GM12878 (cell line): ENCODE measurements at regions not wholly inside any gene's neighbourhood (a gene's known extent, or its start where the extent isn't known, plus 50 kb on each side); places are given as distances from the start of the nearest gene placed in this dataset.

Experiments
- ATAC-seq: fragments of 200-7000 bp; cut with Tn5 transposase; 3 replicates; pipeline ENCODE4 v1.9.1; 2020; ENCODE audit warnings: mild to moderate bottlenecking, moderate library complexity
- BruUV-seq: library from RNA; stranded (reverse); fragments of 400-500 nt; replicated peaks from 2 replicates; lab custom pipeline; 2021; lab: Mats Ljungman, UMichigan
- CTCF ChIA-PET: fragments of 300-600 bp; sonication (Branson Sonifier 250); formaldehyde crosslinking; extraction: SDS; loops from one replicate; lab custom pipeline; 2021; ENCODE audit warnings: inconsistent platforms; lab: Yijun Ruan, JAX
- POLR2A ChIA-PET: fragments of 350-600 bp; formaldehyde crosslinking; extraction: SDS; loops from one replicate; lab custom pipeline; 2021; ENCODE audit warnings: inconsistent platforms; lab: Charles Lee
- RAD21 ChIA-PET: fragments of 300-600 bp; sonication (Branson Sonifier 250); formaldehyde crosslinking; loops from one replicate; lab custom pipeline; 2023; ENCODE audit warnings: antibody characterized with exemption; ENCODE audit not compliant: unreplicated experiment; lab: Charles Lee
- SMC1A ChIA-PET: fragments of 300-600 bp; sonication (Branson Sonifier 250); formaldehyde crosslinking; loops from one replicate; lab custom pipeline; 2023; ENCODE audit not compliant: unreplicated experiment, uncharacterized antibody; lab: Charles Lee
- DNase-seq: peaks from one replicate; pipeline ENCODE4 v3.0.0-alpha.2; 2011; ENCODE audit warnings: low read depth, low spot score
- FAIRE-seq: peaks from 3 replicates; lab custom pipeline; 2011; peaks lifted over from hg19 to GRCh38; lab: Jason Lieb, UNC
- H2AFZ ChIP-seq: 2 replicates; pipeline ENCODE4 v1.6.0; 2011; ENCODE audit warnings: low read depth, low read length, control low read depth; ENCODE audit not compliant: control insufficient read depth
- H3K27ac ChIP-seq: 2 replicates; pipeline ENCODE4 v1.5.1; 2011; ENCODE audit warnings: control low read depth; ENCODE audit not compliant: control insufficient read depth, insufficient read depth
- H3K27me3 ChIP-seq, 2 experiments: replicated peaks in 1 of 2; 2 replicates each; pipeline versions ENCODE4 v1.6.0 to v1.6.1; 2011; ENCODE audit warnings: low read length in 1 of 2; ENCODE audit not compliant: control insufficient read depth in 2 of 2, insufficient read depth in 2 of 2
- H3K36me3 ChIP-seq, 2 experiments: 2 replicates each; pipeline ENCODE4 v1.5.1; 2011; ENCODE audit warnings: low read length in 1 of 2; ENCODE audit not compliant: control insufficient read depth in 2 of 2, insufficient read depth in 2 of 2
- H3K4me1 ChIP-seq: 2 replicates; pipeline ENCODE4 v1.6.1; 2011; ENCODE audit warnings: mild to moderate bottlenecking, low read length, moderate library complexity, mixed read lengths; ENCODE audit not compliant: control insufficient read depth, insufficient read depth
- H3K4me2 ChIP-seq: 2 replicates; pipeline ENCODE4 v1.6.0; 2011; ENCODE audit warnings: control low read depth; ENCODE audit not compliant: control insufficient read depth, insufficient read depth
- H3K4me3 ChIP-seq: fragments of 200-600 bp; sonication (generic); 2 replicates; pipeline ENCODE4 v1.5.1; 2016
- H3K79me2 ChIP-seq: 2 replicates; pipeline ENCODE4 v1.6.0; 2011; ENCODE audit warnings: low read length; ENCODE audit not compliant: control insufficient read depth, insufficient read depth
- H3K9ac ChIP-seq: 2 replicates; pipeline ENCODE4 v1.8.0; 2011; ENCODE audit warnings: low read length, control low read depth, mixed read lengths; ENCODE audit not compliant: control insufficient read depth, insufficient read depth
- H3K9me3 ChIP-seq: replicated peaks from 3 replicates; pipeline ENCODE4 v1.5.1; 2011; ENCODE audit warnings: mild to moderate bottlenecking, low read length; ENCODE audit not compliant: control insufficient read depth, insufficient read depth
- H4K20me1 ChIP-seq: 2 replicates; pipeline ENCODE4 v1.6.0; 2011; ENCODE audit not compliant: control insufficient read depth, insufficient read depth
- EGR1 ChIP-seq, 2 experiments: IDR thresholded peaks; 1 replicate in 1 of 2; 2 replicates in 1 of 2; pipeline ENCODE4 v1.6.1; 2011 to 2012; ENCODE audit warnings: low read depth in 2 of 2, low read length in 2 of 2, borderline replicate concordance in 1 of 2, mild to moderate bottlenecking in 1 of 2, moderate library complexity in 1 of 2
- FOXM1 ChIP-seq: IDR thresholded peaks from 2 replicates; pipeline ENCODE4 v1.6.1; 2012; ENCODE audit warnings: low read depth, mild to moderate bottlenecking, inconsistent platforms, low read length, moderate library complexity
- MEF2A ChIP-seq: IDR thresholded peaks from 2 replicates; pipeline ENCODE4 v1.6.1; 2011; ENCODE audit warnings: low read depth, mild to moderate bottlenecking, low read length, moderate library complexity; ENCODE audit not compliant: insufficient read depth
- NFXL1 ChIP-seq: fragments of 450-650 bp; IDR thresholded peaks from 2 replicates; pipeline ENCODE4 v1.6.1; 2017; ENCODE audit warnings: antibody characterized with exemption, mild to moderate bottlenecking, borderline replicate concordance
- POU2F2 ChIP-seq: IDR thresholded peaks from 3 replicates; pipeline ENCODE4 v1.6.1; 2011; ENCODE audit warnings: low read depth, mild to moderate bottlenecking, low read length, borderline replicate concordance
- WGBS: methylation state at CpG from one replicate; pipeline ENCODE4 v1.1.6; 2016; ENCODE audit warnings: low lambda C conversion rate; ENCODE audit not compliant: insufficient replicate concordance, insufficient coverage; ENCODE audit errors: missing lambda C conversion rate; 5-methylcytosine and 5-hydroxymethylcytosine counted together
- in situ Hi-C: fragments of 300-500 bp; cut with MboI; formaldehyde crosslinking; loops from 9 replicates; pipeline ENCODE4 v1.14.3; 2018; ENCODE audit warnings: mixed read lengths
- intact Hi-C: fragments of 100-400 bp; cut with micrococcal nuclease; formaldehyde crosslinking; loops from one replicate; pipeline ENCODE4 v1.14.2; 2022; ENCODE audit not compliant: unreplicated experiment
- TF ChIP-seq, protein P1 (sequence below): IDR thresholded peaks from 2 replicates; pipeline ENCODE4 v1.6.1; 2012; ENCODE audit warnings: low read depth, low read length, improper control_type of control experiment
- TF ChIP-seq, protein P2 (sequence below): fragments of 450-650 bp; IDR thresholded peaks from 2 replicates; pipeline ENCODE4 v1.6.1; 2016; ENCODE audit warnings: mild to moderate bottlenecking
- TF ChIP-seq, protein P3 (sequence below): IDR thresholded peaks from 2 replicates; pipeline ENCODE4 v1.6.1; 2011; ENCODE audit warnings: borderline replicate concordance, low read depth, mild to moderate bottlenecking, moderate library complexity, low read length; ENCODE audit not compliant: insufficient read depth, poor library complexity, severe bottlenecking

DNA sequence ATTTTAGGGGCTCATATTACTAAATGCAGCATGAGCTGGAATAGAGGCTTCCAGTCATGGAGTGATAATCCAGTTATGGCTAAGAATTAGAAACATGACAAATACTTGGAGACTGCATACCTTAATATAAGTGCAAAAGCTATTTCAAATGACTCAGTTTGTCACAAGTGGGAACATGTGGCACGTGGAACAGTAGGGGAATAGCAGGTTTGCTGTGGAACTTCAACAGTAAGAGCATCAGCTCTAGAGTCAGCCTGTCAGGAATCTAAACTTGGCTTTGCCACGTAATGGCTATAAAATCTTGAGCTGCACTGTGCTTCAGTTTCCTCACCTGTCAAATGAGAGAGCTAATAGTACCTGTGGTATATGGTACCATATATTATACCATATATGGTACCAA, 62.1 kb downstream of the HTR1B start:
- ChIA-PET SMC1A (interaction anchor here (1.3 to 2.4 kb wide), 8 partner anchors 9 to 283 kb away, joined by 3 to 10 read pairs (median 6); no protein-coding TSS in a partner anchor), RAD21 (no interaction called here), POLR2A (interaction anchor here (0.6 kb wide), 1 partner anchor 22 kb away, joined by 3 read pairs; no protein-coding TSS in a partner anchor), CTCF (interaction anchor here (1.1 kb wide), 1 partner anchor 17 kb away, joined by 3 read pairs; no protein-coding TSS in a partner anchor)
- in situ Hi-C loops, result no loop called here
- no peaks in the 10 kb centered on the region for H3K27me3 ChIP-seq
- H3K27ac ChIP-seq, result no peak overlapping the region
- ATAC-seq (no peak), FAIRE-seq (no peak), DNase-seq (no peak)
- H4K20me1 ChIP-seq, result no peaks in the 10 kb centered on the region
- no peak overlapping the region for H3K4me3 ChIP-seq
- H3K36me3 ChIP-seq, result no peaks in the 10 kb centered on the region
- TF ChIP-seq MEF2A, result no peak
- no peak for TF ChIP-seq FOXM1
- no peak for TF ChIP-seq EGR1 (IDR thresholded peaks at IDR 0.05; ENCODE audit: borderline replicate concordance in 1 of 2, low read depth in 2 of 2, low read length in 2 of 2)
- TF ChIP-seq, protein P1, sequence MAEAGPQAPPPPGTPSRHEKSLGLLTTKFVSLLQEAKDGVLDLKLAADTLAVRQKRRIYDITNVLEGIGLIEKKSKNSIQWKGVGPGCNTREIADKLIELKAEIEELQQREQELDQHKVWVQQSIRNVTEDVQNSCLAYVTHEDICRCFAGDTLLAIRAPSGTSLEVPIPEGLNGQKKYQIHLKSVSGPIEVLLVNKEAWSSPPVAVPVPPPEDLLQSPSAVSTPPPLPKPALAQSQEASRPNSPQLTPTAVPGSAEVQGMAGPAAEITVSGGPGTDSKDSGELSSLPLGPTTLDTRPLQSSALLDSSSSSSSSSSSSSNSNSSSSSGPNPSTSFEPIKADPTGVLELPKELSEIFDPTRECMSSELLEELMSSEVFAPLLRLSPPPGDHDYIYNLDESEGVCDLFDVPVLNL, result no peak
- TF ChIP-seq NFXL1, result no peak
- TF ChIP-seq, protein P2, sequence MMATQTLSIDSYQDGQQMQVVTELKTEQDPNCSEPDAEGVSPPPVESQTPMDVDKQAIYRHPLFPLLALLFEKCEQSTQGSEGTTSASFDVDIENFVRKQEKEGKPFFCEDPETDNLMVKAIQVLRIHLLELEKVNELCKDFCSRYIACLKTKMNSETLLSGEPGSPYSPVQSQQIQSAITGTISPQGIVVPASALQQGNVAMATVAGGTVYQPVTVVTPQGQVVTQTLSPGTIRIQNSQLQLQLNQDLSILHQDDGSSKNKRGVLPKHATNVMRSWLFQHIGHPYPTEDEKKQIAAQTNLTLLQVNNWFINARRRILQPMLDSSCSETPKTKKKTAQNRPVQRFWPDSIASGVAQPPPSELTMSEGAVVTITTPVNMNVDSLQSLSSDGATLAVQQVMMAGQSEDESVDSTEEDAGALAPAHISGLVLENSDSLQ, result no peak
- no peak for TF ChIP-seq POU2F2
- TF ChIP-seq, protein P3, sequence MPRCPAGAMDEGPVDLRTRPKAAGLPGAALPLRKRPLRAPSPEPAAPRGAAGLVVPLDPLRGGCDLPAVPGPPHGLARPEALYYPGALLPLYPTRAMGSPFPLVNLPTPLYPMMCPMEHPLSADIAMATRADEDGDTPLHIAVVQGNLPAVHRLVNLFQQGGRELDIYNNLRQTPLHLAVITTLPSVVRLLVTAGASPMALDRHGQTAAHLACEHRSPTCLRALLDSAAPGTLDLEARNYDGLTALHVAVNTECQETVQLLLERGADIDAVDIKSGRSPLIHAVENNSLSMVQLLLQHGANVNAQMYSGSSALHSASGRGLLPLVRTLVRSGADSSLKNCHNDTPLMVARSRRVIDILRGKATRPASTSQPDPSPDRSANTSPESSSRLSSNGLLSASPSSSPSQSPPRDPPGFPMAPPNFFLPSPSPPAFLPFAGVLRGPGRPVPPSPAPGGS, result no peak
- no peaks in the 10 kb centered on the region for H3K4me1 ChIP-seq
- H3K4me2 ChIP-seq, result no peak overlapping the region
- no peaks in the 10 kb centered on the region for H3K9me3 ChIP-seq
- WGBS, result 3% methylated on average over 2 of the region's 2 CpGs
- no TSS peak for BruUV-seq
- H2AFZ ChIP-seq, result no peak overlapping the region
- intact Hi-C loops, result no loop called here
- no peak overlapping the region for H3K9ac ChIP-seq
- no peaks in the 10 kb centered on the region for H3K79me2 ChIP-seq
